NCI-H1105 treated with DMSO at 0.1 percent for 48 hours (cell line): ENCODE measurements at regions not wholly inside any gene's neighbourhood (a gene's known extent, or its start where the extent isn't known, plus 50 kb on each side); places are given as distances from the start of the nearest gene placed in this dataset.

Experiments
- DNase-seq: peaks from one replicate; lab custom pipeline; 2025; lab: John Stamatoyannopoulos, UW

DNA sequence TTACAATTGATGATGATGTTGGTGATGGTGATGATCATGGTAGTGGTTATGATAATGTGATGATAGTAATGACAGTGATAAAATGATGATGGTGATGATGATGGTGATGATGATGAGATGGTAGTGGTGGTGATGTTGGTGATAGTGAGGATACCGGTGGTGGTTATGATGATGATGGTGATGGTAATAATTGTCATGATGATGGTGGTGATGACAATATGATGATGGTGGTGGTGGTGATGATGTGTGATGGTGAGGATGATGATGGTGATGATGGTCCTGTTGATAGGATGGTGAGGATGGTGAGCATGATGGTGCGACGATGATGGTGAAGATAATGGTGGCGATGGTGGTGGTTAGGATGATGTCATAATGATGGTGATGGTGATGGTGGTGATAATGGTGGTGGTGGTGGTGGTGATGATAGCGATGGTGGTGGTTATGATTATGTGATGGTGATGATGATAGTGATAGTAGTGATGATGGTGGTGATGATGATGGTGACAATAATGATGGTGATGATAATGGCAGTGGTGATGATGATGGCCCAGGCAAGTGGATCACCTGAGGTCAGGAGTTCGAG is 1129.9 kb downstream of the BRD1 start:
- DNase-seq = no peak

GRCh38 chr22:48697223-48697622 is 1130.5 kb downstream of the BRD1 start:
- DNase-seq = no peak

- DNase-seq = no peak
These were observed 1131.3 kb downstream of the BRD1 start for GRCh38 chr22:48696371-48696770.

GRCh38 chr22:48695731-48696305 is 1131.9 kb downstream of the BRD1 start:
- no peak for DNase-seq

DNA sequence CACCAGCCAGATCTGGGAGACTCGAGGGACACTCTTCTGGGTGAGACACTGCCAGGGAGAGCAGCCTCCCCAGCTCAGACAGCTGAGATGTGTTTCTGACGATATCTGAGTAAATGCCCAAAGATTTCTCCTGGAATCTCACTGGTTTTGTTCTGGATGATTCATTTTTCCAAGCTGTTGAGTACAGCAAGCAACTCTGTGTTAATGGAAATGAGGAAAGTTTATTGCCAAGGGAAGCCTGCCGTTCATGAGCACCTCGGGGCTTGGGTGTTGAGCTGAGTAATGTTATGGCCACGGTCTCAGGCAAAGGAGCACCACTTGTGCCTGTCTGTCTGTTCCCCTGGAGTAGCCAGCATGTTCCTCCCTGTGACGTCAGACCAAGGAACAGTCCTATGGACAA is 1132.4 kb downstream of the BRD1 start:
- no peak for DNase-seq

DNA sequence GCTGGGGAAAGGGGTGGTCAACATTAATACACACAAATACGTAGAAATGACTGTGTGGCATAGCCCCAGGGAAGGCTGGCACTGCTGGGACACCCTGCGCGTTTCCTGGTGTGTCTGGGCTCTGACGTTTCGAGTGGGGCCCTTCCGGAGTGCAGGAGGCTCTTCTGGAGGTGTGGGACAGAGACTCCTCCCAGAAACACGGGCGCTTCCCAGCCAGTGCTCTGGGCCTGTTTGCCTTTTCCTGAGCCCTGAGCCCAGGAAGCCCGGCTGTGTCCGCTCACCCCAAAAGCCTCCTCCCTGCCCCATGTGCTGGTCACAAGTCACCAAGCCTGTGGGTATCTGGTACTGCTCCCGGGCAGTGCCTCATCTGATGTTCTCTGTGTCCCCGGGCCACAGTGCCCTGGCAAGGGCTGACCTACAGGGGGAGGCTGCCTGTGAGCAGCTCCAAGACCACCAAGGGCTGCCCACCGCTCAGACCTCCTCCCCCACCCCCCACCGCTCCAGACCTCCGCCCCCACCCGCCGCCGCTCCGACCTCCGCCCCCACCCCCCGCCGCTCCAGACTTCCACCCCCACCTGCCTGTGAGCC is 1133.3 kb downstream of the BRD1 start:
- DNase-seq = no peak

GRCh38 chr22:48693377-48694135 is 1134.1 kb downstream of the BRD1 start:
- no peak for DNase-seq

GRCh38 chr22:48692734-48693376 is 1134.8 kb downstream of the BRD1 start:
- no peak for DNase-seq

DNA sequence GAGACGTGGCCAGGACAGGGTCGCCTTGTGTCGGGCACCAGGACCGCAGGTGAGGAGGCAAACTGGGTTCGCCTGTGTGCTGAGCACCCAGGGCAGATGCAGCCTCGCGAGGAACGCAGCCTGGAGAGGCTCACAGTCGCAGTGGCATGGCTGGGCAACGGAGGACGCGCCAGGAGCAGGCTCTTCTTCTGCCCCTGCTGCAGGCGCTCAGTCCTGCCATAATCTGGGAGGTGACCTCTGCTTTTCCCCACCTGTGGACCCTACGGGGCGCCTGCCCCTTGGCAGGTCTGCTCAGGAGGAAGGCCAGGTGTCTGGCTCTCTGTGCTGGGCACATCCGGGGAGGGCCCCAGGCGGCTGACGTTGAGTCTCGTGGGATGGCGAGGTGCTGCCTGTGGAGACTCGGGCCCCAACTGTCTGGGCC is 1136.2 kb downstream of the BRD1 start:
- DNase-seq = no peak

DNA sequence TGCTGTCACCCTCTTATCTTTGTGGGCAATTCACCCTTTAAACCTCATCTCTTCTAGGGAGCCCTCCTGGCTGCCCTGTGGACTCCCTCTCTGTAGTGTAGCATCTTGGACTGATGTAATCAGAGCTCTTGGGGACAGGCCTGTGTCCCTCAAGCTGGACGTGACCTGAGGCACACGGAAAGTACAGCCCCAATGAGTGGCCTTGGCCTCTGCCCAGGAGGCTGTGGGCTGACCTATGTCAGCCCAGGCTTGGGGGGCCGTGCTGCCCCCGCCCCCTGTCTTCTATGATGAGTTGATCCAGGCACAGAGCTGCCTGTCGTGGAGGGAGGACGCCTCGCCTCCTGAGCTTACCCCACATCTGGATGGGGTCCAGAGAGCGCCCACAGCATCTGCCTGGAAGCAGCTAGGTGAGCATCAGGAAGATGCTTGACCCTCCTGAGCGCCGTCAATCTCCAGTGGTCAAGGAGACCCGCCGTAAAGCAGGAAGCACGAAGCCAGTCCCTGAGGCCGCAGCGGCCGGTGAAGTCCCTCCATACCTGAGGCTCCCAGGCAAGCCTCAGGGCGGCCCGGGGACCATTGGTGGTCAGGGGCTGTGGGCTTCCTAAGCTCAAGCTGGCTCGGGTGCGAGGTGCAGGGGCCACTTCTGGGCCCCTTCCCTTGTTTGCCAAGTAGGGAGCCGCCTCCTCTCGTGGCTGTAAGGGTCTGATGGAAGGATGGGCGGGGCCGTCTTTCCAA is 1136.9 kb downstream of the BRD1 start:
- no peak for DNase-seq

DNA sequence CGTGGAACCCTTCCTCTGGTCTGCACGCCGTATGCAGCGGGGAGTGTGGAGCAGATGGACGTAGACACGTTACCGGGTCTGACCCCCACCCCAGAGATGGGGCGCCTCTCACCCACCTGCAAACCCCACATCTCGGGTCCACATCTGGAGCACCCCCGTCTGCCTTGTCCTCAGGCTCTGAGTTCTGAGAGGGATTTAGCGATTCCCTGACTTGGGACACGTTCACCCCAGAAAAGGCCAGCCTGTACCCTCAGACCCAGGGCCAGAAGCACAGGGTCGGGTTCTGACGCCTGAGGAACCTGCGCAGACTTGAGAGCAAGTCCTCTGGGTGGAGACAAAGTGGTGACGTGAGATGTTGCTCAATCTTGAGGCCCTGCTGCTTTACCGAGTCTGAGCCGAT is 1138.5 kb downstream of the BRD1 start:
- no peak for DNase-seq

- no peak for DNase-seq
These were observed 1139.3 kb downstream of the BRD1 start for GRCh38 chr22:48688366-48688765.

DNA sequence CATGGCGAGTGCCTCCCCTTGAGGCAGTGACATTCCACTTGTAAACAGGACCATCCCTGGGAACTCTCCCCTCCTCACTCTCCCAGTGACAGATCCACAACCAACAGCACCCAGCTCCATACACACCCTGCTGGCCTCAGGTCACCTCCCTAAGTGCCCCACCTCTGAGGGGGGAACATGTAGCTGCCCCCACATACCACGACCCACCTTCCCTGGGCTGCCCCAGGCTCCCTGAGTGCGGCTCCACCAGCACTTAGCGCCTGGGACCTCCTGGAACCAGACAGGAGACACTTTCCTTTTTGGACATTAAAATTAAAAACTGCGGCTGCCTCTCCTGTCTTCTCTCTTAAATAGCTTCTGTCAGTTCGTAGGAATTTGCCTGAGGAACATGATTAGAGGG is 1140.1 kb downstream of the BRD1 start:
- DNase-seq = no peak

DNA sequence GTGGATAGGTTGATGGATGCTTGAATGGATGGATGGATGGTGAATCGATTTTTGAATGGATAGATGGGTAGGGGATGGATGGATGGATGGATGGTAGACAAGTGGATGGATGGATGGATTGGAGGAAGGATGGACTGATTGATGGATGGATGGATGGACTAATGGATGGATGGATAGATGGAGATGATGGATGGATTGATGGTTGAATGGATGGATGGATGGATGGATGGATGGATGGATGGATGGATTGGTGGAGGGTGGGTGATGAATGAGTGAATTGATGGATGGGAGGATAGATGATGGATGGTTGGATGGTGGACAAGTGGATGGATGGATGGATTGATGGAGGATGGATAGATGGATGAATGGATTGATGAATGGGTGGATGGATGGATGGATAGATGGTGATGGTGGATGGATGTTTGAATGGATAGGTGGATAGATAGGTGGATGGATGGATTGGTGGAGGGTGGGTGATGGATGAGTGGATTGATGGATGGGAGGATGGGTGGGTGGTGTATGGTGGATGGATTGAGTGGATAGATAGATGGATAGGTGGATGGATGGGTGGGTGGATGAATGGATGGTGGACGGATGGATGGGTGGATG is 1140.9 kb downstream of the BRD1 start:
- no peak for DNase-seq

- DNase-seq = no peak
These were observed 1141.9 kb downstream of the BRD1 start for GRCh38 chr22:48685767-48686166.

- DNase-seq = no peak
These were observed 1144.0 kb downstream of the BRD1 start for GRCh38 chr22:48683640-48684039.

GRCh38 chr22:48682504-48682903 is 1145.2 kb downstream of the BRD1 start:
- DNase-seq = no peak

GRCh38 chr22:48680601-48681000 is 1147.1 kb downstream of the BRD1 start:
- no peak for DNase-seq

GRCh38 chr22:48679656-48680555 is 1147.8 kb downstream of the BRD1 start:
- DNase-seq = no peak
